PC-9 (cell line): ENCODE measurements at regions not wholly inside any gene's neighbourhood (a gene's known extent, or its start where the extent isn't known, plus 50 kb on each side); places are given as distances from the start of the nearest gene placed in this dataset.

Experiments
- BruUV-seq: library from RNA; stranded (reverse); fragments of 400-500 nt; replicated peaks from 2 replicates; lab custom pipeline; 2021; lab: Mats Ljungman, UMichigan
- CTCF ChIA-PET: fragments of 300-600 bp; sonication (Branson Sonifier 250); formaldehyde crosslinking; loops from one replicate; lab custom pipeline; 2022; ENCODE audit warnings: antibody characterized with exemption; lab: Charles Lee
- POLR2A ChIA-PET: fragments of 300-600 bp; sonication (Branson Sonifier 250); formaldehyde crosslinking; loops from one replicate; lab custom pipeline; 2022; ENCODE audit warnings: antibody characterized with exemption; ENCODE audit not compliant: unreplicated experiment; lab: Charles Lee
- DNase-seq, 2 experiments: peaks; one replicate each; pipeline versions ENCODE4 v3.0.0 to v3.0.0-alpha.2; 2015 to 2022; ENCODE audit warnings: mixed read lengths in 1 of 2
- H2AFZ ChIP-seq: fragments of 200-600 bp; sonication (generic); 2 replicates; pipeline ENCODE4 v1.8.1; 2017; ENCODE audit warnings: antibody characterized with exemption
- H3F3A ChIP-seq: fragments of 200-600 bp; sonication (generic); 2 replicates; pipeline ENCODE4 v1.8.1; 2017; ENCODE audit warnings: antibody characterized with exemption, mild to moderate bottlenecking, low read depth; ENCODE audit not compliant: insufficient read depth
- H3K27ac ChIP-seq: fragments of 200-600 bp; sonication (generic); 2 replicates; pipeline ENCODE4 v1.6.1; 2016; ENCODE audit warnings: mixed run types
- H3K27me3 ChIP-seq: fragments of 200-600 bp; sonication (generic); 2 replicates; pipeline ENCODE4 v1.6.1; 2016; ENCODE audit warnings: low read depth, mixed run types; ENCODE audit not compliant: insufficient read depth
- H3K36me3 ChIP-seq: fragments of 200-600 bp; sonication (generic); 2 replicates; pipeline ENCODE4 v1.6.1; 2016; ENCODE audit warnings: low read depth, mixed run types
- H3K4me1 ChIP-seq: fragments of 200-600 bp; sonication (generic); replicated peaks from 2 replicates; pipeline ENCODE4 v1.6.1; 2016; ENCODE audit warnings: mixed run types; ENCODE audit not compliant: insufficient read depth
- H3K4me2 ChIP-seq: fragments of 200-600 bp; sonication (generic); 2 replicates; pipeline ENCODE4 v1.6.1; 2017; ENCODE audit warnings: mixed run types
- H3K4me3 ChIP-seq: fragments of 200-600 bp; sonication (generic); 2 replicates; pipeline ENCODE4 v1.6.1; 2016; ENCODE audit warnings: mixed run types
- H3K79me2 ChIP-seq: fragments of 200-600 bp; sonication (generic); 2 replicates; pipeline ENCODE4 v1.6.1; 2017; ENCODE audit warnings: low read depth, mixed run types
- H3K9me2 ChIP-seq: fragments of 200-600 bp; sonication (generic); 2 replicates; pipeline ENCODE4 v1.8.1; 2017; ENCODE audit warnings: mild to moderate bottlenecking; ENCODE audit not compliant: insufficient read depth
- H3K9me3 ChIP-seq: fragments of 200-600 bp; sonication (generic); 2 replicates; pipeline ENCODE4 v1.8.1; 2016; ENCODE audit warnings: low read depth; ENCODE audit not compliant: insufficient read depth
- H4K20me1 ChIP-seq: fragments of 200-600 bp; sonication (generic); 2 replicates; pipeline ENCODE4 v1.8.1; 2017; ENCODE audit not compliant: insufficient read depth
- EZH2 ChIP-seq: fragments of 200-600 bp; sonication (generic); IDR thresholded peaks from 2 replicates; pipeline ENCODE4 v1.8.0; 2017; ENCODE audit warnings: antibody characterized with exemption, low read depth
- intact Hi-C: fragments of 100-400 bp; cut with micrococcal nuclease; formaldehyde crosslinking; loops from one replicate; pipeline ENCODE4 v1.10.0; 2022; ENCODE audit not compliant: unreplicated experiment
- TF ChIP-seq, protein P1 (sequence below): fragments of 200-600 bp; sonication (generic); conservative IDR thresholded peaks from 2 replicates; pipeline ENCODE4 v1.6.1; 2017; ENCODE audit warnings: mixed run types, antibody characterized with exemption, mild to moderate bottlenecking, moderate library complexity

DNA sequence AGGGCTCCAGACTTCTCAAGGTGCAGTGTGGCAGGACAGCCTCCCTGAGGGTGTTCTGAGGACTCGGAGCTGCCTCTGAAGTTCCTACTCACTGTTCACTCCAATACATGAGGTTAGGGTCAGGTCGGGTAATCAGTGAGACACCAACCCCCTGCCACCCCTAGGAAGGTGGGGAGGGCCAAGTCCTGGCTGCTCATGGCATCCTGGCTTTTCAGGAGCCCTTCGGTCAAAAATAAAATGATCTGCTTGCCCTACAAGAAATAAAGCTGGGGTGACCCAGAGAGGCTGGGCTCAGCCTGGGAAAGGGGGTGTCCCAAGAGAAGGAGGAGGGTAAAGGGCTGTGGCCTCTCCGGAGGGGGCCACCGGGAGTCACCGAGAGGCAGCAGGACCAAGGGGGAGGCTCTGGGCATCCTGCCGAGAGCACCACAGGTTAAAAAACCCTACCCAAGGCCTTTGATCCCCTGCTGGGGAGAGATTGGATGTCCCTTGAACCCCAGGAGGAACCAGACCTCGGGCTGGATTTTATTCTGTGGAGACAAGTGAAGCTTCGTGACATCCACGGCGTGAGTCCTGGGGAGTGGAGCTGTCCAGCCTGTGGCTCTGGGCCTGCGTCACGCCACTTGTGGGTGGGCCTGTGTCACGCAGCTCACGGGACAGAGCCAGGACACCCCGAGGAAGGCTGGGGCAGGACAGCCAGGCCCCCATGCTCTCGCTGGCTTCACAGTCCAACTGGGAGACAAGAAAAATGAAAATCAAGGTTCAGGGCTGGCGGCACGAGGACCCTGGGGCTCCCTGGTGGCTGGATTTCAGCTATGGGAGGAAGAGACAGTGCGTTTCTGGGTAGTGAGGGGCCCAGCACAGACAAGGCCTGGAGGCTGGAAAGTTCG is 102.2 kb upstream of the FGF3 start:
- POLR2A ChIA-PET, result no interaction called here
- H3F3A ChIP-seq, result peaks cover 5% of the 10 kb centered on the region
- H3K27ac ChIP-seq, result no peak overlapping the region
- CTCF ChIA-PET, result no interaction called here
- H3K27me3 ChIP-seq, result no peaks in the 10 kb centered on the region
- BruUV-seq, result no TSS peak
- peaks cover 35% of the 10 kb centered on the region for H3K4me1 ChIP-seq
- H3K9me3 ChIP-seq, result no peaks in the 10 kb centered on the region
- H3K4me2 ChIP-seq, result no peak overlapping the region
- no peaks in the 10 kb centered on the region for H3K36me3 ChIP-seq
- H4K20me1 ChIP-seq, result no peaks in the 10 kb centered on the region
- no peak overlapping the region for H3K4me3 ChIP-seq
- TF ChIP-seq, protein P1, sequence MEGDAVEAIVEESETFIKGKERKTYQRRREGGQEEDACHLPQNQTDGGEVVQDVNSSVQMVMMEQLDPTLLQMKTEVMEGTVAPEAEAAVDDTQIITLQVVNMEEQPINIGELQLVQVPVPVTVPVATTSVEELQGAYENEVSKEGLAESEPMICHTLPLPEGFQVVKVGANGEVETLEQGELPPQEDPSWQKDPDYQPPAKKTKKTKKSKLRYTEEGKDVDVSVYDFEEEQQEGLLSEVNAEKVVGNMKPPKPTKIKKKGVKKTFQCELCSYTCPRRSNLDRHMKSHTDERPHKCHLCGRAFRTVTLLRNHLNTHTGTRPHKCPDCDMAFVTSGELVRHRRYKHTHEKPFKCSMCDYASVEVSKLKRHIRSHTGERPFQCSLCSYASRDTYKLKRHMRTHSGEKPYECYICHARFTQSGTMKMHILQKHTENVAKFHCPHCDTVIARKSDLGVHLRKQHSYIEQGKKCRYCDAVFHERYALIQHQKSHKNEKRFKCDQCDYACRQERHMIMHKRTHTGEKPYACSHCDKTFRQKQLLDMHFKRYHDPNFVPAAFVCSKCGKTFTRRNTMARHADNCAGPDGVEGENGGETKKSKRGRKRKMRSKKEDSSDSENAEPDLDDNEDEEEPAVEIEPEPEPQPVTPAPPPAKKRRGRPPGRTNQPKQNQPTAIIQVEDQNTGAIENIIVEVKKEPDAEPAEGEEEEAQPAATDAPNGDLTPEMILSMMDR, result no peak
- no peak for TF ChIP-seq EZH2
- H2AFZ ChIP-seq, result no peak overlapping the region
- no peaks in the 10 kb centered on the region for H3K9me2 ChIP-seq
- H3K79me2 ChIP-seq, result peaks cover 7% of the 10 kb centered on the region; the same call in 1 of the 2 replicates
- intact Hi-C loops, result no loop called here
- no peak for DNase-seq

DNA sequence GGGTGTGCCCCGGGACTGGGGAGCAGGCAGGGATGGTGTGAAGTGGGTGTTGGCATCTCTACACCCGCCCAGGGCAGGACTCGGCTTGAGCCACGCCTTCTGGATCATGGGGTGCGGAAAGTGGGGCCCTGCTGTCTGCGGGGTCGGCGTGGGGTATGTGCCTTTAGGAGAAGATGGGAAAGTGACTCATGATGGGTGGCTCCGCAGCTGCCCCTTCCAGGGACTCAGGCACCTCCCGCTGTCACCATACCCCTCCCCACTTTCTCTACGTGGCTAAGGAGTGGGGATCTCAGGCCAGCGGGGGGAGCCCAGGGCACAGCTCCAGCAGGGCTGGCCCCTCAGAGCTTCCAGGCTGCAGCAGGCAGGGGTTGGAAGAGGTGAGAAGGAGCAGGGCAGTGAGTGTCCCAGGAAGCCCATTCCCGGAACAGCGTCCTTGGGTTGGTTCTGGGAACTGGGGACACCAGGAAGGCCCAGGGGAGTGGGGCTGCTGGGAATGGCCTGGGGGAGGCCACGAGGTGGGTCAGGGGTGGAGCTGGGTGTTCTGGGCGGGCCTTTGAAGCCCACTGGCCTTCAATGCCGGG is 102.9 kb upstream of the FGF3 start:
- Histone ChIP-seq H3K9me2 (no peaks in the 10 kb centered on the region), H3K9me3 (no peaks in the 10 kb centered on the region), H2AFZ (no peak overlapping the region), H3F3A (no peaks in the 10 kb centered on the region), H3K79me2 (peaks cover 7% of the 10 kb centered on the region; the same call in 1 of the 2 replicates), H3K4me1 (peaks cover 27% of the 10 kb centered on the region), H3K27ac (no peak overlapping the region), H3K36me3 (no peaks in the 10 kb centered on the region), H3K27me3 (no peaks in the 10 kb centered on the region), H3K4me2 (no peak overlapping the region), H3K4me3 (no peak overlapping the region), H4K20me1 (no peaks in the 10 kb centered on the region)
- POLR2A ChIA-PET, result no interaction called here
- no peak for DNase-seq
- CTCF ChIA-PET, result no interaction called here
- intact Hi-C loops, result no loop called here
- no TSS peak for BruUV-seq
- TF ChIP-seq EZH2, result no peak
- TF ChIP-seq, protein P1, result no peak

DNA sequence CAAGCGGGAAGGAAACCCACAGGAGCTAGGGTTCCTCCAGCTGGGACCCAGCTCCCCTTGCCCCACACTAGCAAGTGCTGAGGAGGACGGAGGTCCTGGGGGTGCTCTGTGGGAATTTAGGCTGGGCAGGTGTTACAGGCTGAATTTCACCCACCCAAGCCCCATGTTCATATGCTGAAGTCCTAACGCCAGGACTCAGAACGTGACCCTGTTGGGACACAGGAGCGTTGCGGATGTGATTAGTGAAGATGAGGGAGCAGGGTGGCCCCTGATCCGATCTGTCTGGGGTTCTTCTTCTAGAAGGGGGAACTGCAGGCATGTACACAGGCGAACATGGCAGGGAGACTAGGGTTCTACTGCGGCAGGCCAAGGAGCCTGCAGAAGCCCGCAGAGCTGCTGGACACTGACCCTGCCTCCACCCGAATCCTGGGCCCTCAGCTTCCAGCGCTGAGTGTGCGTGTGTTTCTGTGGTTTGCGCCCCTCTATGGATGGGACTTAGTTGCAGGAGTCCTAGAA is 103.4 kb upstream of the FGF3 start:
- Histone ChIP-seq H3K4me3 (no peak overlapping the region), H3K27me3 (no peaks in the 10 kb centered on the region), H3K27ac (no peak overlapping the region), H4K20me1 (no peaks in the 10 kb centered on the region), H3F3A (no peaks in the 10 kb centered on the region), H3K4me2 (no peak overlapping the region), H3K36me3 (no peaks in the 10 kb centered on the region), H3K9me3 (no peaks in the 10 kb centered on the region), H3K9me2 (no peaks in the 10 kb centered on the region), H3K79me2 (peaks cover 7% of the 10 kb centered on the region; the same call in 1 of the 2 replicates), H3K4me1 (peaks cover 22% of the 10 kb centered on the region), H2AFZ (no peak overlapping the region)
- no peak for TF ChIP-seq EZH2
- TF ChIP-seq, protein P1, result no peak
- ChIA-PET CTCF (no interaction called here), POLR2A (no interaction called here)
- no peak for DNase-seq
- intact Hi-C loops, result no loop called here
- BruUV-seq, result no TSS peak
